ENCODE measurements at regions not wholly inside any gene's neighbourhood (a gene's known extent, or its start where the extent isn't known, plus 50 kb on each side); places are given as distances from the start of the nearest gene placed in this dataset.

DNA sequence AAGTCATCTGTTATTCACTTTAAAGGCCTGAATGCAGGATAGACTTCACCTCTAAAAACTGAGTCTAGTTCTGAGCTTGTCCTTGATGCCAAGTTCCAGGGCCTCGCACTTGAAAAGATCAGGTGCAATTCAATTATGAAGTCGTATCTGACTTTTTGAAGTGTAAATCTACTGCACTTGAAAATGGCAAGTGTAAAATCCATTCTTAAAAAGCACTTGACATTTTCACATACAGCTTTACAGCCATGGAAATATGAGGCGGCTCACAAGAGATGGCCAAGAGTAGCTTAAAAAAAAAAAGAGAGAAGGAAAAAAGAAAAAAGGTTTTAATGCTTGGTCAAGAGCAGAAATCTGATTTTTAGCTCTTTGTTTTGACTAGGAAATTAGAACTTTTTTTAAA, 172.5 kb downstream of the GXYLT1 start:
- no peak for DNase-seq (ENCODE audit: low read depth)
- TF ChIP-seq, protein P1, sequence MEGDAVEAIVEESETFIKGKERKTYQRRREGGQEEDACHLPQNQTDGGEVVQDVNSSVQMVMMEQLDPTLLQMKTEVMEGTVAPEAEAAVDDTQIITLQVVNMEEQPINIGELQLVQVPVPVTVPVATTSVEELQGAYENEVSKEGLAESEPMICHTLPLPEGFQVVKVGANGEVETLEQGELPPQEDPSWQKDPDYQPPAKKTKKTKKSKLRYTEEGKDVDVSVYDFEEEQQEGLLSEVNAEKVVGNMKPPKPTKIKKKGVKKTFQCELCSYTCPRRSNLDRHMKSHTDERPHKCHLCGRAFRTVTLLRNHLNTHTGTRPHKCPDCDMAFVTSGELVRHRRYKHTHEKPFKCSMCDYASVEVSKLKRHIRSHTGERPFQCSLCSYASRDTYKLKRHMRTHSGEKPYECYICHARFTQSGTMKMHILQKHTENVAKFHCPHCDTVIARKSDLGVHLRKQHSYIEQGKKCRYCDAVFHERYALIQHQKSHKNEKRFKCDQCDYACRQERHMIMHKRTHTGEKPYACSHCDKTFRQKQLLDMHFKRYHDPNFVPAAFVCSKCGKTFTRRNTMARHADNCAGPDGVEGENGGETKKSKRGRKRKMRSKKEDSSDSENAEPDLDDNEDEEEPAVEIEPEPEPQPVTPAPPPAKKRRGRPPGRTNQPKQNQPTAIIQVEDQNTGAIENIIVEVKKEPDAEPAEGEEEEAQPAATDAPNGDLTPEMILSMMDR (IDR thresholded peaks at IDR 0.05; ENCODE audit: insufficient read depth, low read depth, low read length, missing control alignments): no peak
- H3K4me3 ChIP-seq (ENCODE audit: low read depth, low read length): no peak overlapping the region

- DNase-seq (ENCODE audit: low read depth): no peak
- H3K4me3 ChIP-seq (ENCODE audit: low read depth, low read length): no peak overlapping the region
- TF ChIP-seq, protein P1 (IDR thresholded peaks at IDR 0.05; ENCODE audit: insufficient read depth, low read depth, low read length, missing control alignments): no peak
Observed at GRCh38 chr12:41970744-41971143, 173.9 kb downstream of the GXYLT1 start.

DNA sequence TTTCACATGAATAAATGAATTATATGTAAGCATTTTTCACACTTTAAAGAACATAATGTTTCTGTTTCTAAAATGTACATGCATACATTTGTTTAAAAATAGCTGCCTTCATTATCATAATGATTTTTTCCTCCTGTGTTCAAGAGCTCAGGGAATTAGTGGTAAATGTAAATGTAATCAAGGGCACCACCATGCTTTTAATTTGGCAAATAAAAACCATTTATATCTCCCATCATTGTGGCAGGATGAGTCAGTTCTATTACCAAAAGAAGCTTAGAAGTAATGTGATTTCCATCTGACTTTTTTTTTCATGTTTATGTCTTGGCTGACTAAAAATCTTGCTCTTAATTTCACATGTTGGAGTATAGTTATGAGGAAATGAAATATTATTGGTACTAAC, 176.1 kb downstream of the GXYLT1 start:
- TF ChIP-seq, protein P1 (IDR thresholded peaks at IDR 0.05; ENCODE audit: insufficient read depth, low read depth, low read length, missing control alignments): no peak
- no peak overlapping the region for H3K4me3 ChIP-seq (ENCODE audit: low read depth, low read length)

DNA sequence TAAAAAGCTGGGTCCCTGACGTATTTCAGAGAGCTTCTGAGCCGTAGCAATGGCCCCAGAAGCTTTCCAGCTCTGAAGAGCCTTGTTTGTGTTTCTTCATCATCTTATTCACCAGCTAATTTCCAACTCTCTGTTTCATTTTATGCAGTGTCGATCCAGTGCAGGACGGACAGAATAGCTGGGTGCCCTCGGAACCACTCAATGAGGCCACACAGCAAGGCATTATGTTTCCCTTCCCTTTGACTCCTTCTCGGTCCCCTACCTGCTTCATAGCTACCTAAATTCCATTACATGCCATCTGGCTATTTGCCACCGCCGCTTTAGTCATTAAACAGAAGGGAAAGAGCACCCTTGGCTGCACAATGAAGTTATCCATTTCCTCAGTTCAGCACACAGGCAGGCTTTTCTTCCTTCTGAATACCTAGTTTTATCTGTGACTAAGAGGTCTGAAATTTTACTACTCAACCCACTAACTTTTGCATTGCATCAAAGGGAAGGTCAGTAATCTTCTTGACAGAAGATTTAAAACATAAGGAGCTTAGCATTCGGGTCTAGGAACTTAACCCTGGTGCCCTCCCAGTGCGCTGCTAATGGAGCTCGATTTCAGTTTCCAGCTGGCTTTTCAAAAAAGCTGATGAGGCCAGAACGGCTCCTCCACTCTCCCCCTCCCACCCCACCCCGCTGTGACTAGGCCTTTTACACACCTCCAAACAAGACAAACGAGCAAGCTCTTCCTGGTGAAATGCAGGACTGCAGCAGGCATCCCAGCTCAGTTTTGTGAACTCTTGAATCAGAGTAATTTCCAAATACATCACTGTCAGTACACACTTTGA, 176.8 kb downstream of the GXYLT1 start:
- TF ChIP-seq, protein P1 (IDR thresholded peaks at IDR 0.05; ENCODE audit: insufficient read depth, low read depth, low read length, missing control alignments): no peak
- H3K4me3 ChIP-seq (ENCODE audit: low read depth, low read length): no peak overlapping the region
- DNase-seq (ENCODE audit: low read depth): no peak

More for the DNA sequence above, 176.1 kb downstream of the GXYLT1 start:
- no peak for DNase-seq (ENCODE audit: low read depth)

DNA sequence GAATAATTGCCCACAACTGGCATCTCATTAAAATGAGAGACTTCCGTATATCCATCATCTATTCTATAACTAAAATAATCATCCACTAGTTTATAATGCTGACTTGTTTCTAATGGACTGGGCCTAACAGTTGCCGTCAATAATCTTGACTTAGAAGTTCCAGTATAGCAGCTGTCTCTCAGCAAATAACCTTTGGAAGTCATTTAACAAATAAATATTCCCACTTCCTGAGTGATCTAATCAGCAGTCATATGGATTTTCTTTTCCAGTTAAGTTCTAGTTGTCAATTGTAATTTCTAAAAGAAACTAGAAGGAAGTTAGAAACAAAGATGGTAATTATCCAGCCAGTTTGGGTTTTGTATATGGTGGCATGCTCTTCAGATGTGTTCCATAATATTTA, 177.8 kb downstream of the GXYLT1 start:
- TF ChIP-seq, protein P1 (IDR thresholded peaks at IDR 0.05; ENCODE audit: insufficient read depth, low read depth, low read length, missing control alignments): no peak
- no peak overlapping the region for H3K4me3 ChIP-seq (ENCODE audit: low read depth, low read length)
- DNase-seq (ENCODE audit: low read depth): no peak

DNA sequence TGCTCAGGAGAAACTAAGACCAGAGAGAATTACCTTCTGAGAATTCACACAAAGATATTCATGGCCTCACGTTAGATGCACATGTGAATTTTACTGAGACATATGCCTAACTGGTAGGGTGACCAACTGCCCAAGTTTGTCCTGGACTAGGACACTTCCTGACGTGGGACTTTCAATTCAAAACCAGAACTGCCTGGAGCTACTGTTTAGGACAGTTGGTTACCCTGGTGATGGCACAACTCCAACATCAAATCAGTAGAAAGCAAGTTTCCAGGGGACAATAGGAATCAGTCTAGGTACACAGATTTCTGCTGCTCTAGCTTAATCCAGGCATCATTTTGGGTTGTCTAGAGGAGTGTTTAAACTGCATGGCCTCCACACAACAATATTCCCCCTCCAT, 178.7 kb downstream of the GXYLT1 start:
- H3K4me3 ChIP-seq (ENCODE audit: low read depth, low read length): no peak overlapping the region
- DNase-seq (ENCODE audit: low read depth): no peak
- TF ChIP-seq, protein P1 (IDR thresholded peaks at IDR 0.05; ENCODE audit: insufficient read depth, low read depth, low read length, missing control alignments): no peak

GRCh38 chr12:41963398-41963797, 181.3 kb downstream of the GXYLT1 start:
- no peak overlapping the region for H3K4me3 ChIP-seq (ENCODE audit: low read depth, low read length)
- no peak for DNase-seq (ENCODE audit: low read depth)
- TF ChIP-seq, protein P1 (IDR thresholded peaks at IDR 0.05; ENCODE audit: insufficient read depth, low read depth, low read length, missing control alignments): no peak
